Tibial nerve (tissue), 4 donors: ENCODE measurements at regions not wholly inside any gene's neighbourhood (a gene's known extent, or its start where the extent isn't known, plus 50 kb on each side); places are given as distances from the start of the nearest gene placed in this dataset.

ENCODE experiments used
- DNase-seq, 2 donors: peaks; one replicate each; pipeline ENCODE4 v3.0.0-alpha.2; 2019; ENCODE audit warnings: low spot score in 2 of 2
- H3K27ac ChIP-seq, 4 donors: fragments of 200-600 bp; sonication (generic) in 3 of 4; one replicate each; pipeline ENCODE4 v1.5.1; 2017 to 2019; ENCODE audit warnings: mild to moderate bottlenecking in 1 of 4
- H3K27me3 ChIP-seq, 2 donors: fragments of 200-600 bp; sonication (generic) in 1 of 2; one replicate each; pipeline versions ENCODE4 v1.5.1 to v1.6.0; 2017 to 2019
- H3K36me3 ChIP-seq, 3 donors: fragments of 200-600 bp; sonication (generic); one replicate each; pipeline ENCODE4 v1.5.1; 2018 to 2019
- H3K4me1 ChIP-seq, 4 donors: fragments of 200-600 bp; sonication (generic) in 3 of 4; one replicate each; pipeline ENCODE4 v1.5.1; 2017 to 2019
- H3K4me3 ChIP-seq, 4 donors: fragments of 200-600 bp; sonication (generic) in 3 of 4; one replicate each; pipeline ENCODE4 v1.5.1; 2017 to 2019; ENCODE audit warnings: mild to moderate bottlenecking in 1 of 4, moderate library complexity in 1 of 4
- H3K9me3 ChIP-seq, 4 donors: fragments of 200-600 bp; sonication (generic) in 3 of 4; one replicate each; pipeline ENCODE4 v1.5.1; 2017 to 2019
- CTCF ChIP-seq, 5 experiments: fragments of 200-600 bp in 3 of 5; fragments of 450-650 bp in 2 of 5; sonication (generic) in 3 of 5; IDR thresholded peaks; one replicate each; pipeline ENCODE4 v1.5.1; 2016 to 2019; ENCODE audit warnings: antibody characterized with exemption in 5 of 5, mild to moderate bottlenecking in 3 of 5, moderate library complexity in 2 of 5
- EP300 ChIP-seq, 2 donors: sonication (generic); formaldehyde crosslinking; IDR thresholded peaks; one replicate each; pipeline ENCODE4 v1.6.1; 2017; ENCODE audit warnings: antibody characterized with exemption in 2 of 2, mild to moderate bottlenecking in 1 of 2
- POLR2A ChIP-seq, 2 donors: fragments of 450-650 bp; IDR thresholded peaks; one replicate each; pipeline ENCODE4 v1.6.1; 2017; ENCODE audit warnings: antibody characterized with exemption in 2 of 2, mild to moderate bottlenecking in 2 of 2, moderate library complexity in 2 of 2
- WGBS, 2 donors: methylation state at CpG; one replicate each; pipeline ENCODE4 v1.1.5; 2018; 5-methylcytosine and 5-hydroxymethylcytosine counted together

- WGBS, 2 donors = 28 to 43% methylated on average over 5 of the region's 5 CpGs
- Histone ChIP-seq H3K27ac (peak overlapping the region in 2 of 4 donors; percentile 48 to 75), H3K27me3 (no peaks in the 10 kb centered on the region), H3K4me3 (no peak overlapping the region), H3K4me1 (peaks cover 0 to 5% (median 0%) of the 10 kb centered on the region in 4 donors), H3K9me3 (no peaks in the 10 kb centered on the region), H3K36me3 (no peaks in the 10 kb centered on the region)
- no peak for DNase-seq
- TF ChIP-seq POLR2A (IDR thresholded peaks at IDR 0.05) = no peak
- TF ChIP-seq CTCF (IDR thresholded peaks at IDR 0.05) = no peak
These were observed 114.7 kb downstream of the TRAPPC11 start for GRCh38 chr4:183773790-183774189.

GRCh38 chr4:183783306-183783705, 121.8 kb upstream of the STOX2 start:
- Histone ChIP-seq H3K27me3 (no peaks in the 10 kb centered on the region), H3K4me1 (peaks cover 0 to 26% (median 2%) of the 10 kb centered on the region in 4 donors), H3K36me3 (no peaks in the 10 kb centered on the region), H3K4me3 (no peak overlapping the region), H3K9me3 (no peaks in the 10 kb centered on the region), H3K27ac (peak overlapping the region in 1 of 4 donors; percentile 80)
- no peak for TF ChIP-seq POLR2A (IDR thresholded peaks at IDR 0.05)
- TF ChIP-seq CTCF (IDR thresholded peaks at IDR 0.05) = no peak
- no peak for TF ChIP-seq EP300 (IDR thresholded peaks at IDR 0.05)
- no peak for DNase-seq
- 44 to 50% methylated on average over 4 of the region's 4 CpGs for WGBS, 2 donors

- 29 to 33% methylated on average over 6 of the region's 6 CpGs for WGBS, 2 donors
- H3K27me3 ChIP-seq = no peaks in the 10 kb centered on the region
- TF ChIP-seq POLR2A (IDR thresholded peaks at IDR 0.05) = no peak
- peak in 1 of 2 donors; percentile 63 for TF ChIP-seq EP300 (IDR thresholded peaks at IDR 0.05)
- DNase-seq = peak in 1 of 2 donors; percentile 52
- peaks cover 0 to 28% (median 5%) of the 10 kb centered on the region in 4 donors for H3K4me1 ChIP-seq
- no peaks in the 10 kb centered on the region for H3K9me3 ChIP-seq
- no peaks in the 10 kb centered on the region for H3K36me3 ChIP-seq
- H3K4me3 ChIP-seq = no peak overlapping the region
- peak overlapping the region in 3 of 4 donors; percentile 36 to 80 (median 78) for H3K27ac ChIP-seq
These were observed 121.0 kb upstream of the STOX2 start for GRCh38 chr4:183783991-183784553.

GRCh38 chr4:183788308-183788905, 116.7 kb upstream of the STOX2 start:
- WGBS, 2 donors = 55 to 58% methylated on average over 3 of the region's 3 CpGs
- Histone ChIP-seq H3K27me3 (no peaks in the 10 kb centered on the region), H3K27ac (no peak overlapping the region), H3K4me3 (no peak overlapping the region), H3K36me3 (no peaks in the 10 kb centered on the region), H3K9me3 (peaks cover 0 to 9% (median 0%) of the 10 kb centered on the region in 4 donors), H3K4me1 (peaks cover 0 to 28% (median 5%) of the 10 kb centered on the region in 4 donors)
- DNase-seq = no peak
- TF ChIP-seq EP300 (IDR thresholded peaks at IDR 0.05) (no peak), CTCF (IDR thresholded peaks at IDR 0.05) (no peak), POLR2A (IDR thresholded peaks at IDR 0.05) (no peak)

- H3K4me1 ChIP-seq = peaks cover 0 to 17% (median 3%) of the 10 kb centered on the region in 4 donors
- H3K36me3 ChIP-seq = no peaks in the 10 kb centered on the region
- no peak overlapping the region for H3K27ac ChIP-seq
- peaks cover 0 to 18% (median 0%) of the 10 kb centered on the region in 4 donors for H3K9me3 ChIP-seq
- no peak for DNase-seq
- H3K27me3 ChIP-seq = no peaks in the 10 kb centered on the region
- no peak for TF ChIP-seq POLR2A (IDR thresholded peaks at IDR 0.05)
- no peak for TF ChIP-seq EP300 (IDR thresholded peaks at IDR 0.05)
- TF ChIP-seq CTCF (IDR thresholded peaks at IDR 0.05) = no peak
- WGBS, 2 donors = 72 to 78% methylated on average over 3 of the region's 3 CpGs
- H3K4me3 ChIP-seq = no peak overlapping the region
These were observed 115.5 kb upstream of the STOX2 start for GRCh38 chr4:183789657-183790056.
